Activated gamma-delta T cell treated with anti-CD3 and anti-CD28 coated beads, Interleukin-2, amount 50 U/mL, for 16 hours (primary cell): ENCODE measurements at regions not wholly inside any gene's neighbourhood (a gene's known extent, or its start where the extent isn't known, plus 50 kb on each side); places are given as distances from the start of the nearest gene placed in this dataset.

Experiments
- DNase-seq: peaks from one replicate; pipeline ENCODE4 v3.0.0-alpha.2; 2020; ENCODE audit warnings: low read depth

- no peak for DNase-seq
These were observed 279.8 kb upstream of the SALL1 start for GRCh38 chr16:51430716-51431369.

- no peak for DNase-seq
These were observed 278.0 kb upstream of the SALL1 start for GRCh38 chr16:51429041-51429440.

GRCh38 chr16:51427085-51427484 is 276.0 kb upstream of the SALL1 start:
- no peak for DNase-seq

GRCh38 chr16:51426276-51426675 is 275.2 kb upstream of the SALL1 start:
- no peak for DNase-seq

- DNase-seq = no peak
These were observed 269.2 kb upstream of the SALL1 start for GRCh38 chr16:51420247-51420646.

- no peak for DNase-seq
These were observed 268.7 kb upstream of the SALL1 start for GRCh38 chr16:51419768-51420167.

- no peak for DNase-seq
These were observed 267.2 kb upstream of the SALL1 start for GRCh38 chr16:51418258-51418657.

- DNase-seq = no peak
These were observed 265.9 kb upstream of the SALL1 start for GRCh38 chr16:51416926-51417325.

GRCh38 chr16:51410125-51410524 is 259.1 kb upstream of the SALL1 start:
- DNase-seq = no peak

GRCh38 chr16:51409001-51409675 is 258.1 kb upstream of the SALL1 start:
- DNase-seq = no peak

- no peak for DNase-seq
These were observed 257.3 kb upstream of the SALL1 start for GRCh38 chr16:51408357-51408756.

GRCh38 chr16:51407921-51408320 is 256.9 kb upstream of the SALL1 start:
- DNase-seq = no peak

- no peak for DNase-seq
These were observed 256.1 kb upstream of the SALL1 start for GRCh38 chr16:51407199-51407598.

- DNase-seq = no peak
These were observed 254.3 kb upstream of the SALL1 start for GRCh38 chr16:51405361-51405760.

- no peak for DNase-seq
These were observed 253.3 kb upstream of the SALL1 start for GRCh38 chr16:51404386-51404785.

GRCh38 chr16:51402785-51403184 is 251.7 kb upstream of the SALL1 start:
- DNase-seq = no peak

- no peak for DNase-seq
These were observed 251.2 kb upstream of the SALL1 start for GRCh38 chr16:51402298-51402697.

GRCh38 chr16:51401673-51402072 is 250.6 kb upstream of the SALL1 start:
- DNase-seq = no peak

GRCh38 chr16:51399908-51400670 is 249.0 kb upstream of the SALL1 start:
- no peak for DNase-seq

- DNase-seq = no peak
These were observed 243.4 kb upstream of the SALL1 start for GRCh38 chr16:51394421-51394820.

GRCh38 chr16:51393381-51394005 is 242.4 kb upstream of the SALL1 start:
- no peak for DNase-seq

- no peak for DNase-seq
These were observed 241.6 kb upstream of the SALL1 start for GRCh38 chr16:51392521-51393187.
